ENCODE measurements at regions not wholly inside any gene's neighbourhood (a gene's known extent, or its start where the extent isn't known, plus 50 kb on each side); places are given as distances from the start of the nearest gene placed in this dataset.

GRCh38 chr14:106509807-106510206 is 983.4 kb downstream of the TMEM121 start:
- POLR2A ChIA-PET (ENCODE audit: partially characterized antibody), result no interaction called here
- H3K79me2 ChIP-seq (ENCODE audit: control insufficient read depth in 1 of 2, insufficient read depth in 2 of 2, low read length in 2 of 2), result no peaks in the 10 kb centered on the region

More at GRCh38 chr14:106509807-106510206, 983.4 kb downstream of the TMEM121 start:
- TF ChIP-seq EZH2 (IDR thresholded peaks at IDR 0.05; ENCODE audit: low read depth, low read length, severe bottlenecking) (no peak), SP2 (IDR thresholded peaks at IDR 0.05; ENCODE audit: low read length) (no peak), TBP (IDR thresholded peaks at IDR 0.05; ENCODE audit: low read depth, low read length) (no peak), KDM1A (IDR thresholded peaks at IDR 0.05; ENCODE audit: borderline replicate concordance, low read length) (no peak), ATF3 (IDR thresholded peaks at IDR 0.05; ENCODE audit: insufficient read depth, low read depth, low read length) (no peak), KDM4A (IDR thresholded peaks at IDR 0.05; ENCODE audit: low read depth, low read length, severe bottlenecking) (no peak), CBX5 (IDR thresholded peaks at IDR 0.05; ENCODE audit: low read depth, low read length) (no peak), SP4 (IDR thresholded peaks at IDR 0.05; ENCODE audit: low read length) (no peak), CEBPB (IDR thresholded peaks at IDR 0.05; ENCODE audit: low read depth, low read length) (no peak), EP300 (IDR thresholded peaks at IDR 0.05; ENCODE audit: borderline replicate concordance in 1 of 2, low read depth in 2 of 2, low read length in 2 of 2) (no peak), FOSL1 (IDR thresholded peaks at IDR 0.05; ENCODE audit: insufficient read depth, low read depth, low read length) (no peak), TCF12 (IDR thresholded peaks at IDR 0.05; ENCODE audit: low read depth, low read length) (no peak)
- H3K4ac ChIP-seq (replicated peaks; ENCODE audit: insufficient read length, low read depth, low read length), result no peak overlapping the region
- no peak overlapping the region for H3K4me2 ChIP-seq (ENCODE audit: insufficient read depth in 1 of 2, low read depth in 2 of 2, low read length in 2 of 2)
- H3K9me3 ChIP-seq (ENCODE audit: insufficient read depth in 2 of 2, low read depth in 1 of 2, low read length in 1 of 2), result peaks cover 76 to 97% of the 10 kb centered on the region in 2 experiments
- H2BK120ac ChIP-seq (replicated peaks; ENCODE audit: low read depth, low read length), result no peak overlapping the region
- no peak overlapping the region for H2BK15ac ChIP-seq (ENCODE audit: low read length)
- no peak overlapping the region for H2BK12ac ChIP-seq (ENCODE audit: low read depth, low read length)
- no peaks in the 10 kb centered on the region for H3K4me1 ChIP-seq (replicated peaks in 1 of 4; ENCODE audit: control insufficient read depth in 3 of 4, insufficient read depth in 4 of 4, low read length in 3 of 4)
- H3K27me3 ChIP-seq (replicated peaks in 1 of 4; ENCODE audit: control insufficient read depth in 3 of 4, extremely low read depth in 1 of 4, insufficient read depth in 3 of 4, low read length in 3 of 4), result no peaks in the 10 kb centered on the region
- H3K56ac ChIP-seq (replicated peaks; ENCODE audit: insufficient read length, low read depth, low read length), result no peak overlapping the region
- no peaks in the 10 kb centered on the region for H3K79me1 ChIP-seq (ENCODE audit: low read depth, low read length)
- no peak overlapping the region for H2AFZ ChIP-seq (ENCODE audit: low read length)
- no peak overlapping the region for H2AK5ac ChIP-seq (ENCODE audit: low read depth, low read length)
- no peaks in the 10 kb centered on the region for H3K36me3 ChIP-seq (ENCODE audit: control insufficient read depth in 2 of 4, insufficient read depth in 4 of 4, low read length in 3 of 4)
- H4K8ac ChIP-seq (ENCODE audit: extremely low read depth, insufficient read depth, low read length), result no peak overlapping the region
- no peak overlapping the region for H2BK20ac ChIP-seq (ENCODE audit: low read length)
- H4K91ac ChIP-seq (replicated peaks; ENCODE audit: insufficient read length, low read length), result no peak overlapping the region
- no peak overlapping the region for H3K18ac ChIP-seq (ENCODE audit: extremely low read depth, low read length)
- FAIRE-seq (no peak), DNase-seq (ENCODE audit: low read depth in 1 of 2, low spot score in 2 of 2) (no peak)
- no peak overlapping the region for H3K23ac ChIP-seq (ENCODE audit: insufficient read length)
- no peaks in the 10 kb centered on the region for H3K23me2 ChIP-seq (ENCODE audit: low read depth, low read length)
- CTCF ChIA-PET (ENCODE audit: partially characterized antibody), result no interaction called here
- WGBS, 2 experiments (ENCODE audit: extremely low coverage in 1 of 2, insufficient coverage in 1 of 2, insufficient read length in 1 of 2, insufficient replicate concordance in 2 of 2, low coverage in 1 of 2, low lambda C conversion rate in 2 of 2, missing lambda C conversion rate in 1 of 2), result 67% methylated on average over 3 of the region's 3 CpGs; no CpG with 5 or more reads in 1 of the 2 experiments
- no peaks in the 10 kb centered on the region for H4K20me1 ChIP-seq (replicated peaks in 1 of 2; ENCODE audit: control insufficient read depth in 1 of 2, insufficient read depth in 2 of 2, low read length in 2 of 2)
- H3K9ac ChIP-seq (replicated peaks in 1 of 4; ENCODE audit: extremely low read depth in 1 of 4, low read depth in 3 of 4, low read length in 3 of 4), result no peak overlapping the region
- H3K27ac ChIP-seq (ENCODE audit: low read depth, low read length), result no peak overlapping the region
- no peak overlapping the region for H3K4me3 ChIP-seq (ENCODE audit: extremely low read depth in 1 of 4, insufficient read depth in 2 of 4, low read depth in 3 of 4, low read length in 4 of 4)
- H2BK5ac ChIP-seq (ENCODE audit: low read depth, low read length), result no peak overlapping the region
- no peak overlapping the region for H3K14ac ChIP-seq (ENCODE audit: insufficient read length)
- H4K5ac ChIP-seq (ENCODE audit: insufficient read length, low read depth, low read length), result no peak overlapping the region

All from H1 (cell line).